Loucy (cell line): ENCODE measurements at regions not wholly inside any gene's neighbourhood (a gene's known extent, or its start where the extent isn't known, plus 50 kb on each side); places are given as distances from the start of the nearest gene placed in this dataset.

Experiments used
- EZH2phosphoT487 ChIP-seq: fragments of 200-600 bp; IDR thresholded peaks from 2 replicates; pipeline ENCODE4 v1.6.1; 2018; ENCODE audit warnings: antibody characterized with exemption, mild to moderate bottlenecking, moderate library complexity, borderline replicate concordance
- TF ChIP-seq, protein P1 (sequence below): fragments of 200-600 bp; sonication (generic); conservative IDR thresholded peaks from 2 replicates; pipeline ENCODE4 v1.5.1; 2014; ENCODE audit warnings: mild to moderate bottlenecking, antibody characterized with exemption, low read length

GRCh38 chr6:122931916-122932315 is 64.1 kb upstream of the CLVS2 start:
- TF ChIP-seq, protein P1, sequence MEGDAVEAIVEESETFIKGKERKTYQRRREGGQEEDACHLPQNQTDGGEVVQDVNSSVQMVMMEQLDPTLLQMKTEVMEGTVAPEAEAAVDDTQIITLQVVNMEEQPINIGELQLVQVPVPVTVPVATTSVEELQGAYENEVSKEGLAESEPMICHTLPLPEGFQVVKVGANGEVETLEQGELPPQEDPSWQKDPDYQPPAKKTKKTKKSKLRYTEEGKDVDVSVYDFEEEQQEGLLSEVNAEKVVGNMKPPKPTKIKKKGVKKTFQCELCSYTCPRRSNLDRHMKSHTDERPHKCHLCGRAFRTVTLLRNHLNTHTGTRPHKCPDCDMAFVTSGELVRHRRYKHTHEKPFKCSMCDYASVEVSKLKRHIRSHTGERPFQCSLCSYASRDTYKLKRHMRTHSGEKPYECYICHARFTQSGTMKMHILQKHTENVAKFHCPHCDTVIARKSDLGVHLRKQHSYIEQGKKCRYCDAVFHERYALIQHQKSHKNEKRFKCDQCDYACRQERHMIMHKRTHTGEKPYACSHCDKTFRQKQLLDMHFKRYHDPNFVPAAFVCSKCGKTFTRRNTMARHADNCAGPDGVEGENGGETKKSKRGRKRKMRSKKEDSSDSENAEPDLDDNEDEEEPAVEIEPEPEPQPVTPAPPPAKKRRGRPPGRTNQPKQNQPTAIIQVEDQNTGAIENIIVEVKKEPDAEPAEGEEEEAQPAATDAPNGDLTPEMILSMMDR, result no peak
- TF ChIP-seq EZH2phosphoT487, result no peak
